SK-N-SH treated with all-trans-retinoic acid at 6 μM for 48 hours (cell line): ENCODE measurements at regions not wholly inside any gene's neighbourhood (a gene's known extent, or its start where the extent isn't known, plus 50 kb on each side); places are given as distances from the start of the nearest gene placed in this dataset.
"Not testable (repeated sequence)": the region's sequence is repeated elsewhere in the genome, so short reads cannot be mapped to it uniquely, and the experiment has no call there.

Experiments used
- ATAC-seq: fragments of 200-7000 bp; cut with Tn5 transposase; 3 replicates; pipeline ENCODE4 v1.9.1; 2020; ENCODE audit warnings: mild to moderate bottlenecking, moderate library complexity
- ARNTL ChIP-seq: fragments of 450-650 bp; formaldehyde crosslinking; IDR thresholded peaks from 2 replicates; pipeline ENCODE4 v1.5.0; 2020; ENCODE audit warnings: low read depth, mild to moderate bottlenecking, moderate library complexity, borderline replicate concordance
- BACH2 ChIP-seq: fragments of 250-450 bp; sonication (Bioruptor Pico); IDR thresholded peaks from 2 replicates; pipeline ENCODE4 v1.9.0; 2021; ENCODE audit warnings: mild to moderate bottlenecking, borderline replicate concordance
- CREB5 ChIP-seq: fragments of 250-450 bp; sonication (Bioruptor Pico); IDR thresholded peaks from 2 replicates; pipeline ENCODE4 v1.5.1; 2020; ENCODE audit warnings: low read depth, mild to moderate bottlenecking, moderate library complexity
- CSRNP3 ChIP-seq: fragments of 250-450 bp; sonication (Bioruptor Pico); IDR thresholded peaks from 2 replicates; pipeline ENCODE4 v1.5.1; 2021; ENCODE audit warnings: mild to moderate bottlenecking, moderate library complexity
- GLIS3 ChIP-seq: fragments of 250-450 bp; sonication (Bioruptor Pico); IDR thresholded peaks from 2 replicates; pipeline ENCODE4 v1.5.0; 2020; ENCODE audit warnings: mild to moderate bottlenecking, moderate library complexity
- ISL1 ChIP-seq: fragments of 250-450 bp; sonication (Bioruptor Pico); IDR thresholded peaks from 2 replicates; pipeline ENCODE4 v2.1.2; 2022; ENCODE audit warnings: mild to moderate bottlenecking, moderate library complexity
- OSR1 ChIP-seq: fragments of 250-450 bp; sonication (Bioruptor Pico); IDR thresholded peaks from 2 replicates; pipeline ENCODE4 v1.8.0; 2022; ENCODE audit warnings: moderate library complexity, mild to moderate bottlenecking, inconsistent platforms
- POU6F1 ChIP-seq: fragments of 250-450 bp; sonication (Bioruptor Pico); IDR thresholded peaks from 2 replicates; pipeline ENCODE4 v1.8.0; 2021; ENCODE audit warnings: low read depth, mild to moderate bottlenecking, moderate library complexity, borderline replicate concordance
- RARB ChIP-seq: fragments of 250-450 bp; sonication (Bioruptor Pico); IDR thresholded peaks from 2 replicates; pipeline ENCODE4 v1.8.0; 2021; ENCODE audit warnings: mild to moderate bottlenecking, moderate library complexity
- SNAI2 ChIP-seq: fragments of 250-450 bp; sonication (Bioruptor Pico); IDR thresholded peaks from 2 replicates; pipeline ENCODE4 v1.5.0; 2020; ENCODE audit warnings: mild to moderate bottlenecking, moderate library complexity
- TOX ChIP-seq: fragments of 250-450 bp; sonication (Bioruptor Pico); IDR thresholded peaks from 2 replicates; pipeline ENCODE4 v1.8.0; 2021; ENCODE audit warnings: mild to moderate bottlenecking, moderate library complexity, borderline replicate concordance
- TSHZ2 ChIP-seq: fragments of 250-450 bp; sonication (Bioruptor Pico); IDR thresholded peaks from 2 replicates; pipeline ENCODE4 v1.5.0; 2020; ENCODE audit warnings: mild to moderate bottlenecking, moderate library complexity
- ZC3H10 ChIP-seq: fragments of 250-450 bp; sonication (Bioruptor Pico); IDR thresholded peaks from 2 replicates; pipeline ENCODE4 v1.5.1; 2021; ENCODE audit warnings: mild to moderate bottlenecking, moderate library complexity
- ZFP3 ChIP-seq: fragments of 250-450 bp; sonication (Bioruptor Pico); IDR thresholded peaks from 2 replicates; pipeline ENCODE4 v1.5.0; 2020; ENCODE audit warnings: mild to moderate bottlenecking, moderate library complexity

GRCh38 chr6:53424300-53424699 is 75.5 kb upstream of the ELOVL5 start (continued):
- TF ChIP-seq CREB5 (CRISPR knock-in tag) = no peak
- no peak for TF ChIP-seq POU6F1 (CRISPR knock-in tag)
- TF ChIP-seq GLIS3 (CRISPR knock-in tag) = no peak
- no peak for TF ChIP-seq ISL1 (CRISPR knock-in tag)
- TF ChIP-seq BACH2 (CRISPR knock-in tag) = no peak
- no peak for TF ChIP-seq TSHZ2 (CRISPR knock-in tag)

- ATAC-seq = not testable (repeated sequence)
Measured at GRCh38 chr6:53423560-53423959, 74.8 kb upstream of the ELOVL5 start.

GRCh38 chr6:53419026-53419425 is 70.3 kb upstream of the ELOVL5 start:
- no peak for TF ChIP-seq CREB5 (CRISPR knock-in tag)
- TF ChIP-seq CSRNP3 = no peak
- TF ChIP-seq OSR1 = no peak
- no peak for TF ChIP-seq TOX (CRISPR knock-in tag)
- TF ChIP-seq TSHZ2 (CRISPR knock-in tag) = no peak
- TF ChIP-seq POU6F1 (CRISPR knock-in tag) = no peak
- TF ChIP-seq ISL1 (CRISPR knock-in tag) = no peak
- TF ChIP-seq RARB (CRISPR knock-in tag) = no peak
- TF ChIP-seq ZC3H10 (CRISPR knock-in tag) = no peak
- TF ChIP-seq BACH2 (CRISPR knock-in tag) = no peak
- TF ChIP-seq ARNTL (CRISPR knock-in tag) = no peak
- TF ChIP-seq ZFP3 (CRISPR knock-in tag) = no peak
- no peak for TF ChIP-seq SNAI2 (CRISPR knock-in tag)
- TF ChIP-seq GLIS3 (CRISPR knock-in tag) = no peak
- ATAC-seq = no peak
